ENCODE measurements at regions not wholly inside any gene's neighbourhood (a gene's known extent, or its start where the extent isn't known, plus 50 kb on each side); places are given as distances from the start of the nearest gene placed in this dataset.
"Not testable (repeated sequence)": the region's sequence is repeated elsewhere in the genome, so short reads cannot be mapped to it uniquely, and the experiment has no call there.

- H3K36me3 ChIP-seq (ENCODE audit: control insufficient read depth in 4 of 4, insufficient read depth in 3 of 4, low read depth in 1 of 4, low read length in 3 of 4); H3K27ac ChIP-seq (ENCODE audit: low read depth in 1 of 2, low read length in 2 of 2); DNase-seq (ENCODE audit: low spot score); H3K9ac ChIP-seq (ENCODE audit: low read depth in 1 of 2, low read length in 2 of 2); H3K27me3 ChIP-seq (ENCODE audit: control insufficient read depth in 4 of 4, insufficient read depth in 4 of 4, low read length in 3 of 4); H3K4me3 ChIP-seq (ENCODE audit: low read depth in 1 of 3, low read length in 3 of 3); H3K9me3 ChIP-seq (ENCODE audit: control insufficient read depth in 4 of 4, low read length in 3 of 4); H3K4me1 ChIP-seq (ENCODE audit: control insufficient read depth in 4 of 4, insufficient read depth in 4 of 4, low read length in 3 of 4): not testable (repeated sequence)
- WGBS = 89% methylated on average over 15 of the region's 15 CpGs
Observed at GRCh38 chr18:62652057-62652629, 63.2 kb upstream of the PHLPP1 start.

GRCh38 chr18:62655520-62656219 is 59.7 kb upstream of the PHLPP1 start:
- H3K27me3 ChIP-seq (ENCODE audit: control insufficient read depth in 4 of 4, insufficient read depth in 4 of 4, low read length in 3 of 4) = no peaks in the 10 kb centered on the region
- H3K36me3 ChIP-seq (ENCODE audit: control insufficient read depth in 4 of 4, insufficient read depth in 3 of 4, low read depth in 1 of 4, low read length in 3 of 4) = no peaks in the 10 kb centered on the region
- H3K9ac ChIP-seq (ENCODE audit: low read depth in 1 of 2, low read length in 2 of 2) = no peak overlapping the region
- WGBS = 90% methylated on average over 15 of the region's 15 CpGs
- H3K4me1 ChIP-seq (ENCODE audit: control insufficient read depth in 4 of 4, insufficient read depth in 4 of 4, low read length in 3 of 4) = no peaks in the 10 kb centered on the region
- no peak overlapping the region for H3K27ac ChIP-seq (ENCODE audit: low read depth in 1 of 2, low read length in 2 of 2)
- H3K4me3 ChIP-seq (ENCODE audit: low read depth in 1 of 3, low read length in 3 of 3) = no peak overlapping the region
- no peak for DNase-seq (ENCODE audit: low spot score)
- no peaks in the 10 kb centered on the region for H3K9me3 ChIP-seq (ENCODE audit: control insufficient read depth in 4 of 4, low read length in 3 of 4)
- TF ChIP-seq EGR1 (IDR thresholded peaks at IDR 0.05; ENCODE audit: low read depth in 2 of 2) (no peak), YY1 (IDR thresholded peaks at IDR 0.05) (no peak), NR2F2 (IDR thresholded peaks at IDR 0.05) (no peak), GABPA (IDR thresholded peaks at IDR 0.05 in 1 of 2, conservative IDR thresholded peaks at IDR 0.05 in 1 of 2) (no peak), REST (IDR thresholded peaks at IDR 0.05) (no peak), ZBTB33 (IDR thresholded peaks at IDR 0.05) (no peak), FOXA1 (IDR thresholded peaks at IDR 0.05) (no peak), SP1 (IDR thresholded peaks at IDR 0.05) (no peak), TAF1 (conservative IDR thresholded peaks at IDR 0.05) (no peak), ATF3 (IDR thresholded peaks at IDR 0.05) (no peak), RAD21 (IDR thresholded peaks at IDR 0.05) (no peak), MAX (IDR thresholded peaks at IDR 0.05) (no peak), CTCF (IDR thresholded peaks at IDR 0.05; ENCODE audit: low read depth, low read length, missing input control) (no peak), RXRA (IDR thresholded peaks at IDR 0.05) (no peak)
